ENCODE measurements at regions not wholly inside any gene's neighbourhood (a gene's known extent, or its start where the extent isn't known, plus 50 kb on each side); places are given as distances from the start of the nearest gene placed in this dataset.

GRCh38 chr14:65872536-65872935 lies 460.0 kb downstream of the FUT8 start:
- no peaks in the 10 kb centered on the region for H3K27me3 ChIP-seq
- no peak overlapping the region for H3K27ac ChIP-seq
- no peaks in the 10 kb centered on the region for H3K36me3 ChIP-seq (replicated peaks in 1 of 2)
- H3K4me1 ChIP-seq (replicated peaks in 1 of 2) = no peaks in the 10 kb centered on the region
- 75 to 89% (median 85%) methylated on average over 2 of the region's 2 CpGs for WGBS, 4 donors
- intact Hi-C loops (cut with DNase I) = no loop called here
- H3K4me3 ChIP-seq = no peak overlapping the region
- TF ChIP-seq POLR2A (IDR thresholded peaks at IDR 0.05) = no peak
- no peak for TF ChIP-seq CTCF (IDR thresholded peaks at IDR 0.05)
- no peak for DNase-seq
- H3K9me3 ChIP-seq (replicated peaks in 1 of 3) = no peaks in the 10 kb centered on the region

- intact Hi-C loops (cut with DNase I) = no loop called here
- DNase-seq = no peak
Observed at GRCh38 chr14:65877166-65877565, 464.6 kb downstream of the FUT8 start.

GRCh38 chr14:65877624-65878023 lies 465.1 kb downstream of the FUT8 start:
- WGBS, 4 donors = 64 to 70% (median 68%) methylated on average over 4 of the region's 4 CpGs
- intact Hi-C loops (cut with DNase I) = no loop called here
- H3K36me3 ChIP-seq (replicated peaks in 1 of 2) = no peaks in the 10 kb centered on the region

More at GRCh38 chr14:65877166-65877565, 464.6 kb downstream of the FUT8 start:
- Histone ChIP-seq H3K27ac (no peak overlapping the region), H3K36me3 (replicated peaks in 1 of 2) (no peaks in the 10 kb centered on the region), H3K4me3 (no peak overlapping the region), H3K9me3 (replicated peaks in 1 of 3) (no peaks in the 10 kb centered on the region), H3K4me1 (replicated peaks in 1 of 2) (no peaks in the 10 kb centered on the region), H3K27me3 (no peaks in the 10 kb centered on the region)
- no peak for TF ChIP-seq CTCF (IDR thresholded peaks at IDR 0.05)
- no peak for TF ChIP-seq POLR2A (IDR thresholded peaks at IDR 0.05)
- WGBS, 4 donors = 80 to 96% (median 89%) methylated on average over 3 to 7 of the region's 7 CpGs

GRCh38 chr14:65878586-65878985 lies 466.1 kb downstream of the FUT8 start:
- Histone ChIP-seq H3K27me3 (no peaks in the 10 kb centered on the region), H3K9me3 (replicated peaks in 1 of 3) (no peaks in the 10 kb centered on the region), H3K4me3 (no peak overlapping the region), H3K27ac (no peak overlapping the region), H3K36me3 (replicated peaks in 1 of 2) (no peaks in the 10 kb centered on the region), H3K4me1 (replicated peaks in 1 of 2) (no peaks in the 10 kb centered on the region)
- TF ChIP-seq POLR2A (IDR thresholded peaks at IDR 0.05) = no peak
- TF ChIP-seq CTCF (IDR thresholded peaks at IDR 0.05) = no peak
- intact Hi-C loops (cut with DNase I) = no loop called here
- DNase-seq = no peak
- 76 to 87% (median 83%) methylated on average over 4 of the region's 4 CpGs for WGBS, 4 donors

More at GRCh38 chr14:65877624-65878023, 465.1 kb downstream of the FUT8 start:
- no peaks in the 10 kb centered on the region for H3K4me1 ChIP-seq (replicated peaks in 1 of 2)
- no peaks in the 10 kb centered on the region for H3K9me3 ChIP-seq (replicated peaks in 1 of 3)
- no peak overlapping the region for H3K4me3 ChIP-seq
- no peak for DNase-seq
- TF ChIP-seq CTCF (IDR thresholded peaks at IDR 0.05) = no peak
- TF ChIP-seq POLR2A (IDR thresholded peaks at IDR 0.05) = no peak
- H3K27ac ChIP-seq = no peak overlapping the region
- H3K27me3 ChIP-seq = no peaks in the 10 kb centered on the region
